Skeletal muscle tissue (tissue), 3 donors: ENCODE measurements at regions not wholly inside any gene's neighbourhood (a gene's known extent, or its start where the extent isn't known, plus 50 kb on each side); places are given as distances from the start of the nearest gene placed in this dataset.
"Not testable (repeated sequence)": the region's sequence is repeated elsewhere in the genome, so short reads cannot be mapped to it uniquely, and the experiment has no call there.

Experiments
- H3K27ac ChIP-seq: one replicate; pipeline ENCODE4 v1.7.0; 2013; ENCODE audit warnings: mild to moderate bottlenecking, low read depth, low read length, inconsistent platforms
- H3K27me3 ChIP-seq, 3 donors: one replicate each; pipeline ENCODE4 v1.7.0; 2013; ENCODE audit warnings: low read length in 3 of 3; ENCODE audit not compliant: control insufficient read depth in 3 of 3, insufficient read depth in 3 of 3
- H3K36me3 ChIP-seq, 3 donors: one replicate each; pipeline ENCODE4 v1.7.0; 2013; ENCODE audit warnings: low read length in 3 of 3; ENCODE audit not compliant: control insufficient read depth in 3 of 3, insufficient read depth in 3 of 3
- H3K4me1 ChIP-seq, 3 donors: one replicate each; pipeline ENCODE4 v1.7.0; 2013; ENCODE audit warnings: low read length in 3 of 3, mild to moderate bottlenecking in 3 of 3; ENCODE audit not compliant: control insufficient read depth in 3 of 3, insufficient read depth in 3 of 3
- H3K4me3 ChIP-seq, 3 donors: one replicate each; pipeline ENCODE4 v1.7.0; 2013; ENCODE audit warnings: low read length in 3 of 3
- H3K9ac ChIP-seq, 3 donors: one replicate each; pipeline ENCODE4 v1.7.0; 2013; ENCODE audit warnings: low read length in 3 of 3, mild to moderate bottlenecking in 3 of 3, moderate library complexity in 2 of 3, low read depth in 1 of 3
- H3K9me3 ChIP-seq, 3 donors: one replicate each; pipeline ENCODE4 v1.7.0; 2013; ENCODE audit warnings: low read length in 3 of 3; ENCODE audit not compliant: control insufficient read depth in 3 of 3
- donor health status: Osteomylitis.

GRCh38 chr10:91000985-91001384 is 80.1 kb upstream of the ANKRD1 start:
- Histone ChIP-seq H3K9me3 (no peaks in the 10 kb centered on the region), H3K9ac (no peak overlapping the region), H3K27ac (no peak overlapping the region), H3K27me3 (no peaks in the 10 kb centered on the region), H3K4me1 (no peaks in the 10 kb centered on the region), H3K36me3 (no peaks in the 10 kb centered on the region), H3K4me3 (no peak overlapping the region)

DNA sequence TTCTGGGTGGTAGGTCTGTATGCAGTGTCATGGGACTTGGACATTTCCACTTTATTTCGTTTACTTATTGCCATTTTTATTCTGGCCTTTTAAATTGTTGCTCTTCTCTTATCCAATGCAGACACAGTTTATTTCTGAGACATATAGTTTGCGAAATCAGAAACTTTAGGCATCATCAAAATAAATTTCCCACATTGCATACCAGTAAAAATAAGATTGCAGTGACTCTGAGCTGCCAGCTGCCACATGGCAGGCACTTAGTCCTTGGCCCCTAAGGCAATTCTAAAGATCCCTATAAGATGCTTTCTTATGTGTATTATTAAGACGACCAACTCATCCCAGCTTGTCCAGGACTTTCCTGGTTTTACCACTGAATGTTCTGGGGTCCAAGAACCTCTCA is 81.8 kb upstream of the ANKRD1 start:
- no peaks in the 10 kb centered on the region for H3K27me3 ChIP-seq
- H3K9ac ChIP-seq, result no peak overlapping the region
- no peaks in the 10 kb centered on the region for H3K9me3 ChIP-seq
- no peak overlapping the region for H3K4me3 ChIP-seq
- no peaks in the 10 kb centered on the region for H3K36me3 ChIP-seq
- H3K4me1 ChIP-seq, result peaks cover 0 to 5% (median 4%) of the 10 kb centered on the region in 3 donors
- H3K27ac ChIP-seq, result no peak overlapping the region

- not testable (repeated sequence) for H3K4me3 ChIP-seq, H3K4me1 ChIP-seq, H3K9ac ChIP-seq, H3K27me3 ChIP-seq, H3K9me3 ChIP-seq, H3K36me3 ChIP-seq, H3K27ac ChIP-seq
Measured at GRCh38 chr10:91003379-91003778, 82.5 kb upstream of the ANKRD1 start.

- not testable (repeated sequence) for H3K27me3 ChIP-seq, H3K4me1 ChIP-seq, H3K4me3 ChIP-seq, H3K36me3 ChIP-seq, H3K9ac ChIP-seq, H3K9me3 ChIP-seq, H3K27ac ChIP-seq
Measured at GRCh38 chr10:91005276-91005675, 84.4 kb upstream of the ANKRD1 start.

DNA sequence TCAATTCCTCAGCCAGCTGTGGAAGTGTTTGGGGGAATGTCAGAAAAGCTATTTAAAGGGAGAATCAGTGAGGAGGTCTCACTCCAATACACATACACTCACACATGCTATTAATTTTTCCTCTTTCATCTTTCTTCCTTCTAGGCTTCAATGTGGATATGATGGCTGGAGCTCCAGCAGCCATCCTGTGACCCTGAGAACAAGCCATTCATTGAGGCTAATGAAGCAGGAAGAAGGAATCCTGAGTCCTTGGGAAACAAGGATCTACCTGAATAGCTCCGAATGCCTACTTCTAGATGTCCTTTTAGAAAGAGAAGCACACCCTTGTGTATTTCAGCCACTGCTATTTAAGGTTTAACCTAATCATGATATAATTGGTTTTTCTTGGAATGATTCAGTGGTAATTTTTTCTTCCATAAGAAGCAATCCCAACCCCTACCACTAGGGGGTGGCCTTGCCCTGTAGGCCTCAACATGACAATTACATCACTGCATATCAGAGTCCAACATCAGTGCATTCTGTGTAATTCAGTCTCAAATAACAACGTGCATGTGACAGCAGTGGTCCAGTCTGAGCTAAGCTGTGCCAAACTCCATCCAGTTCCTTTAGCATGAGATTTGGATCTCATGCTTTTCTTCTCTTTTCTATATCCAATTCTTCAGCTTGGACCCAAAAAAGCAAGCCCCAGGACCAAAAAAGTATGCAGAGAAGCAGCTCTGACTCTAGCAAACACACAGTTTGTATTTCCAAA is 85.3 kb upstream of the ANKRD1 start:
- H3K4me3 ChIP-seq, result no peak overlapping the region
- no peaks in the 10 kb centered on the region for H3K36me3 ChIP-seq

DNA sequence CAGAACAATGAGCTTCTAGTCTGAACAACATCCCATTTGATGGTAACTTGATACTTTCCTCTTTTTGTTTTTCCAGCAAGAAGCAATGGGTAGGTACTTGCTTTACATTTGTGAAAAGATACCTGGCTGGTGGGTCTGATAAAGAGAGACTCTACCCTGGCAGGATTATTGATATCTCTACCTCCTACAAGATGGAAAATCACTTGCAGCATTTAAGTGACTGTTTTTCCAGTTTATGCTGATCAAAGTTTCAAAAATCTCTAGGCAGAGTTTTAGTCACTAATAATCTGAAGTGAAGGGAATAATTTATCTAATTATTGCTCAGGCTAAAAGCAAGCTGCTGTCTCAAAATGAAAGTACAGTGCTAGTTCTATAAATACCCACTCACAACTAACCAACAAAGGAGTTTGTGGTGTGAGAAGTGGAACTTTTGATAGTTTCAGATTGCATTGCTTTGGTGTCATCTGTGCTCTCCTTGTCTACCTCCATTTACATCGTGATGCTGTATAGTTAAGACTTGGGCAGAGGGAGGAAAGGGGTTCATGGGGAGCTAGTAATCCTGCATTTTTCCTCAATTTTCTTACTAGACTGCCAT is 86.0 kb upstream of the ANKRD1 start:
- Histone ChIP-seq H3K9ac (no peak overlapping the region), H3K4me1 (peaks cover 3 to 5% (median 4%) of the 10 kb centered on the region in 3 donors), H3K36me3 (no peaks in the 10 kb centered on the region), H3K9me3 (no peaks in the 10 kb centered on the region), H3K27me3 (no peaks in the 10 kb centered on the region), H3K27ac (no peak overlapping the region), H3K4me3 (no peak overlapping the region)

More for the DNA sequence above, 85.3 kb upstream of the ANKRD1 start:
- no peaks in the 10 kb centered on the region for H3K27me3 ChIP-seq
- no peaks in the 10 kb centered on the region for H3K9me3 ChIP-seq
- no peak overlapping the region for H3K9ac ChIP-seq
- peaks cover 3 to 5% (median 4%) of the 10 kb centered on the region in 3 donors for H3K4me1 ChIP-seq
- H3K27ac ChIP-seq, result no peak overlapping the region

- Histone ChIP-seq H3K4me1 (peaks cover 3 to 5% (median 4%) of the 10 kb centered on the region in 3 donors), H3K9ac (no peak overlapping the region), H3K27me3 (no peaks in the 10 kb centered on the region), H3K36me3 (no peaks in the 10 kb centered on the region), H3K9me3 (no peaks in the 10 kb centered on the region), H3K4me3 (no peak overlapping the region), H3K27ac (no peak overlapping the region)
Measured at GRCh38 chr10:91007655-91008054, 86.8 kb upstream of the ANKRD1 start.

GRCh38 chr10:91009121-91009520 is 88.2 kb upstream of the ANKRD1 start:
- H3K9ac ChIP-seq, result no peak overlapping the region
- H3K36me3 ChIP-seq, result no peaks in the 10 kb centered on the region
- no peaks in the 10 kb centered on the region for H3K9me3 ChIP-seq
- H3K27ac ChIP-seq, result no peak overlapping the region
- H3K4me1 ChIP-seq, result peaks cover 3 to 5% (median 4%) of the 10 kb centered on the region in 3 donors
- no peak overlapping the region for H3K4me3 ChIP-seq
- no peaks in the 10 kb centered on the region for H3K27me3 ChIP-seq

DNA sequence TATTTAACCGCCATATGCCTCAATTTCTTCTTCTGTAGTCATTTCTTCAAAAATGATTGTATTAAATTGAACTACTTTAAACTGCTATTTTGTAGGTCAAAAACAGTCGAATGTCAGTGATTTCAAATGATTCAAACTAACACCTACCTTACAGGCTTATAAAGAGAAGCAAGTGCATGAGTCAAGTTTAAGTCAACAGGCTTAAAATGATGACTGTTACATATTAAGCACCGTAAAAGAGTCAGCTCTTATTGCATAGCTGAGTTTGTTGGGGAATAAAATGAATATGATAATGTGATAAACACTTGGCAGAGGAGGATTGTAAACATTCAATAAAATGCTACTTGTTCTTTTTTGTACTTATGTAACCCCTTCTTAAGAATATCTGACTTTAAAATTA is 90.1 kb upstream of the ANKRD1 start:
- H3K27ac ChIP-seq, result no peak overlapping the region
- H3K9ac ChIP-seq, result no peak overlapping the region
- H3K4me3 ChIP-seq, result no peak overlapping the region
- H3K36me3 ChIP-seq, result no peaks in the 10 kb centered on the region
- peaks cover 3 to 5% (median 4%) of the 10 kb centered on the region in 3 donors for H3K4me1 ChIP-seq
- no peaks in the 10 kb centered on the region for H3K9me3 ChIP-seq
- H3K27me3 ChIP-seq, result no peaks in the 10 kb centered on the region

DNA sequence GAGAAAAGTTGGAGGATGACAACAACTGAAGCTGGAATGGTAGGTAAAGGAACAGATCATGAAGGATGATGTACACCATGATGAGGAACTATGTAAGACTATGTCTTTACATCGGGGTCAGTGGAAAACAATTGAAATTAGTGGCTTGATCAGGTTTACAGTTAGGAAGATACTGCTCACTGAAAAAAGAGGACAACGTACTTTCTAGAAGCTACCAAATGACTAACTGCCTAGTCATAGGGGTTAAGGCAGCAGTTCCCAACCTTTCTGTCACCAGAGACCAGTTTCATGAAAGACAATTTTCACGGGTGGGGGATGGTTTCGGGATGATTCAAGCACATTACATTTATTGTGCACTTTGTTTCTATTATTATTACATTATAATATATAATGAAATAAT is 91.6 kb upstream of the ANKRD1 start:
- Histone ChIP-seq H3K4me1 (peaks cover 0 to 3% (median 0%) of the 10 kb centered on the region in 3 donors), H3K9ac (no peak overlapping the region), H3K27me3 (no peaks in the 10 kb centered on the region), H3K36me3 (no peaks in the 10 kb centered on the region), H3K4me3 (no peak overlapping the region), H3K9me3 (no peaks in the 10 kb centered on the region), H3K27ac (no peak overlapping the region)
